ENCODE measurements at regions not wholly inside any gene's neighbourhood (a gene's known extent, or its start where the extent isn't known, plus 50 kb on each side); places are given as distances from the start of the nearest gene placed in this dataset.

- ChIA-PET POLR2A (no interaction called here), CTCF (interaction anchor here (0.6 kb wide), 1 partner anchor 10 kb away, joined by 3 read pairs; no protein-coding TSS in a partner anchor)
- no peak overlapping the region for H3K4me3 ChIP-seq (ENCODE audit: low read depth in 2 of 2, low read length in 1 of 2)
- 15% methylated on average over 6 of the region's 6 CpGs for WGBS (ENCODE audit: low lambda C conversion rate)
- H3K4me1 ChIP-seq (ENCODE audit: control insufficient read depth in 1 of 2, insufficient read depth in 2 of 2, low read depth in 1 of 2, low read length in 1 of 2): peaks cover 0 to 5% of the 10 kb centered on the region in 2 experiments; a peak in 1 of 4 replicates
- no peaks in the 10 kb centered on the region for H3K36me3 ChIP-seq (replicated peaks in 1 of 2; ENCODE audit: control insufficient read depth in 1 of 2, insufficient read depth in 2 of 2, low read length in 1 of 2)
- TF ChIP-seq POLR2AphosphoS5 (IDR thresholded peaks at IDR 0.05; ENCODE audit: low read depth, low read length) (no peak), CHD2 (IDR thresholded peaks at IDR 0.05; ENCODE audit: low read length, partially characterized antibody) (no peak), ZBTB33 (IDR thresholded peaks at IDR 0.05; ENCODE audit: borderline replicate concordance, low read depth) (no peak), NRF1 (IDR thresholded peaks at IDR 0.05; ENCODE audit: low read depth, low read length) (no peak), FOXJ3 (CRISPR knock-in tag; IDR thresholded peaks at IDR 0.05) (no peak), REST (IDR thresholded peaks at IDR 0.05; ENCODE audit: low read depth, low read length) (no peak), ELF1 (IDR thresholded peaks at IDR 0.05) (no peak), SIN3A (IDR thresholded peaks at IDR 0.05; ENCODE audit: borderline replicate concordance, low read depth, low read length) (no peak), TAF1 (IDR thresholded peaks at IDR 0.05; ENCODE audit: borderline replicate concordance, low read depth, low read length) (no peak), FOXM1 (IDR thresholded peaks at IDR 0.05; ENCODE audit: low read depth) (no peak), GATA2 (CRISPR knock-in tag; IDR thresholded peaks at IDR 0.05) (no peak), FOSL2 (IDR thresholded peaks at IDR 0.05; ENCODE audit: borderline replicate concordance, low read depth) (no peak), SMC3 (IDR thresholded peaks at IDR 0.05; ENCODE audit: low read depth, low read length) (no peak), USF1 (IDR thresholded peaks at IDR 0.05; ENCODE audit: borderline replicate concordance, low read depth) (no peak), GABPA (IDR thresholded peaks at IDR 0.05; ENCODE audit: low read depth) (no peak), IRF3 (IDR thresholded peaks at IDR 0.05; ENCODE audit: low read depth, low read length) (no peak), MEF2A (IDR thresholded peaks at IDR 0.05; ENCODE audit: borderline replicate concordance, low read depth) (no peak), RCOR1 (IDR thresholded peaks at IDR 0.05; ENCODE audit: low read length) (no peak)
- no peaks in the 10 kb centered on the region for H4K20me1 ChIP-seq (ENCODE audit: insufficient read depth)
- no peaks in the 10 kb centered on the region for H3K9me2 ChIP-seq
- no peaks in the 10 kb centered on the region for H3K79me2 ChIP-seq (ENCODE audit: insufficient read depth)
- H3K9ac ChIP-seq: no peak overlapping the region
- H2AFZ ChIP-seq (ENCODE audit: low read depth): no peak overlapping the region
- H3F3A ChIP-seq (replicated peaks; ENCODE audit: insufficient read depth): no peaks in the 10 kb centered on the region
- H3K27me3 ChIP-seq (ENCODE audit: insufficient read depth): no peaks in the 10 kb centered on the region
- no peak overlapping the region for H3K27ac ChIP-seq (ENCODE audit: low read depth in 2 of 2, low read length in 1 of 2)
- H3K9me3 ChIP-seq: no peaks in the 10 kb centered on the region
- no peak overlapping the region for H3K4me2 ChIP-seq
- no peak for DNase-seq
Measured at GRCh38 chr14:66140213-66140918, 345.8 kb upstream of the CCDC196 start.

All from SK-N-SH (cell line).